Activated CD4-positive, alpha-beta memory T cell treated with anti-CD3 and anti-CD28 coated beads, Interleukin-2, amount 10 ng/mL, durations not matched to agents 7 days and 5 days (primary cell): ENCODE measurements at regions not wholly inside any gene's neighbourhood (a gene's known extent, or its start where the extent isn't known, plus 50 kb on each side); places are given as distances from the start of the nearest gene placed in this dataset.

Experiments
- CTCF ChIA-PET: fragments of 350-600 bp; sonication (Branson Sonifier 250); formaldehyde crosslinking; loops from one replicate; lab custom pipeline; 2021; ENCODE audit warnings: antibody characterized with exemption, inconsistent platforms; lab: Charles Lee
- POLR2A ChIA-PET: fragments of 350-600 bp; sonication (Branson Sonifier 250); formaldehyde crosslinking; loops from one replicate; lab custom pipeline; 2021; ENCODE audit warnings: antibody characterized with exemption; lab: Charles Lee
- DNase-seq: peaks from one replicate; pipeline ENCODE4 v3.0.0-alpha.2; 2020
- H3K27ac Mint-ChIP-seq: one replicate; pipeline ENCODE4 v1.8.0; 2021; ENCODE audit warnings: mild to moderate bottlenecking, mixed read lengths
- H3K27me3 Mint-ChIP-seq: one replicate; pipeline ENCODE4 v1.8.0; 2021; ENCODE audit warnings: mixed read lengths
- H3K36me3 Mint-ChIP-seq: one replicate; pipeline ENCODE4 v1.8.0; 2021; ENCODE audit warnings: low read depth, mixed read lengths
- H3K4me1 Mint-ChIP-seq: one replicate; pipeline ENCODE4 v1.8.0; 2021; ENCODE audit warnings: mixed read lengths
- H3K4me3 Mint-ChIP-seq: one replicate; pipeline ENCODE4 v1.8.0; 2021; ENCODE audit warnings: mild to moderate bottlenecking, mixed read lengths
- H3K9me3 Mint-ChIP-seq: one replicate; pipeline ENCODE4 v1.8.0; 2021; ENCODE audit warnings: mixed read lengths

DNA sequence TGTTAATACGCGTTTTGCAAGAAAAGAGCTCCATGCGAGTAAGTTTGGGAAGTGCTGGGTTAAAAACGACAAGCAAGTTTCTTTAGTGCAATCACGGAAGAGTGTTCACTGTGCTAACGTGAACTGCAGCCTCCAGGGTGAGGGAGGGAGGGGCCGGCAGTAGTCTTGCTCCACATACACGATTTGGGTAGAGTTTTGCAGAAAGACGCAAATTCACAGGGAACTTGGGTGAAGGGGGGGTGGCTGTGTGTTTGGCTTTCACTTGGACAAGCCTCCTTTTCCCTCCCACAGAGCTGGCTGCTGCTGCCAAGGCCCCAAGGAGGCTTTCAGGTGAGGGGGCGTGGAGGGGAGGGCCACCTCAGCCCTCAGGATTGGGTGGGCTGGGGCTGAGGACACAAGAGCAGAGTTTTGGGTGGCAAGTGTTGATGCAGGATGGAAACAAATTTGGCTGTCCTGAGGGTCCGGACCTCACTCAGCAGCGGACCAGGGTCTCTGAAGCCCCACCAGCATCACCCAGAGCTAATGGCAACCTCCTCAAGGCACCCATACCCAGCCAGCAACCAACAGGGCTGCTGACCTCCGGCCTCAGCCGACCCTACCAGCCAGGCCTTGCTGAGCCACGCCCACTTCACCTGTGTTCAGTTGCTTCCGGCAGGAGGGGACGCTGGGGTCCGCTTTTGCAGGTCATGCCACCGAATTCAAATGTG, 204.5 kb downstream of the ERMARD start:
- POLR2A ChIA-PET, result no interaction called here
- CTCF ChIA-PET, result no interaction called here

DNA sequence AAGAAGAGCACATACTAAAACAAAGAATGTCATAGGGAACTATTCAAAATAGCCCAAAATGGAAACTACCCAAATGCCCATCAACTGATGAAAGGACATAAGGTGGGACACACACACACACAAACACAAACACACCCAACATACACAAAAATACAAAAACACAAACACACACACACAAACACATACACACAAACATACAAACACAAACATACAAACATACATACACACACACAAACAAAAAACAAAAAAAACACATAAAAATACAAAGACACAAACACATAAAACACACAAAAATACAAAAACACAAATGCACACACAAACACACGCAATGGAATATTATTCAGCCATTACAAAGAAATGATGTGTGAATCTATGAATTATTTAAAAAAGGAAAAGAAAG, 203.6 kb downstream of the ERMARD start:
- H3K4me3 Mint-ChIP-seq, result no peak overlapping the region
- no peak overlapping the region for H3K27ac Mint-ChIP-seq
- DNase-seq, result no peak
- ChIA-PET CTCF (no interaction called here), POLR2A (no interaction called here)
- H3K36me3 Mint-ChIP-seq, result no peaks in the 10 kb centered on the region
- H3K4me1 Mint-ChIP-seq, result peaks cover 3% of the 10 kb centered on the region
- peaks cover 10% of the 10 kb centered on the region for H3K27me3 Mint-ChIP-seq
- H3K9me3 Mint-ChIP-seq, result no peaks in the 10 kb centered on the region

More for the DNA sequence above, 204.5 kb downstream of the ERMARD start:
- Mint-ChIP-seq H3K27ac (no peak overlapping the region), H3K9me3 (no peaks in the 10 kb centered on the region), H3K36me3 (no peaks in the 10 kb centered on the region), H3K4me1 (peaks cover 3% of the 10 kb centered on the region), H3K27me3 (peaks cover 10% of the 10 kb centered on the region), H3K4me3 (no peak overlapping the region)
- DNase-seq, result no peak

DNA sequence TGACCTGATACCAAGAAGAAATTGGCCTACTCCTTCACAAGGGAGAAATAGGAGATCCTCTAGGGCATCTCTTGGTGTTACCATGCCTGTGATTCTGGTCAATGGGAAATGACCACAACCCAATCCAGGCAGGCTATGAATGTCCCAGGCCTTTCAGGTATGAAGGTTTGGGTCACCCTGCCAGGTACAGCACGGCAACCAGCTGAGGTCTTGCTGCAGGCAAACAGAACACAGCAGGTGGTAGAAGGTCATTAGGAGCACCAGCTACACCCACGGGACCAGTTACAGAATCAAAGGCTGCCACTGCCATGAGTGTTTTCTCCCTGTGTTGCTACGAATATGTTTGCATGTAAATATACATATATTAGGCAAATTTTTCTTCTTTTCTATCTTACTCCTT, 202.3 kb downstream of the ERMARD start:
- Mint-ChIP-seq H3K4me3 (no peak overlapping the region), H3K9me3 (no peaks in the 10 kb centered on the region), H3K36me3 (no peaks in the 10 kb centered on the region), H3K27me3 (peaks cover 7% of the 10 kb centered on the region), H3K27ac (no peak overlapping the region), H3K4me1 (no peaks in the 10 kb centered on the region)
- DNase-seq, result no peak
- CTCF ChIA-PET, result no interaction called here
- POLR2A ChIA-PET, result no interaction called here

DNA sequence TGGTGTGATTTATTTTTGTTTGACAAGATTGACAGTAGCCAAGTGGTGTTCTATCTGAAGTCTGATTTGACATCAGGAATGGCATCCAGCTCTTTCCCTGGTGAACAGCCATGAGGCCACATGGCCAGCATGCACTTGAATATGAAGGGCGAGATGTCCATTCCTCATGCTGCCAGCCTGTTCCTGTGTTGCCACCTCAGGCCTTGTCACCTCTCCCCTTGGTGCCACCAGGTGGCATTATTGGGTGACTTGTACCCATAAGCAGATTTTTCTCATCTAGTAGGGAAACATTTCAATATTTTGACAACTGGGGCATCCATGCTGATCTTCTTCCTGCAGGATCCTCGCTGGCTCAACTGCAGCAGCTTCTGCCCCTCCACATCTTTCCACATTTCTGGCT, 199.1 kb downstream of the ERMARD start:
- ChIA-PET POLR2A (no interaction called here), CTCF (interaction anchor here (0.6 to 3.7 kb wide), 7 partner anchors 9 to 579 kb away, joined by 3 to 18 read pairs (median 8); no protein-coding TSS in a partner anchor)
- no peaks in the 10 kb centered on the region for H3K36me3 Mint-ChIP-seq
- DNase-seq, result peak; percentile 40
- H3K27ac Mint-ChIP-seq, result no peak overlapping the region
- H3K27me3 Mint-ChIP-seq, result peaks cover 8% of the 10 kb centered on the region
- H3K4me3 Mint-ChIP-seq, result no peak overlapping the region
- no peaks in the 10 kb centered on the region for H3K9me3 Mint-ChIP-seq
- peaks cover 4% of the 10 kb centered on the region for H3K4me1 Mint-ChIP-seq

DNA sequence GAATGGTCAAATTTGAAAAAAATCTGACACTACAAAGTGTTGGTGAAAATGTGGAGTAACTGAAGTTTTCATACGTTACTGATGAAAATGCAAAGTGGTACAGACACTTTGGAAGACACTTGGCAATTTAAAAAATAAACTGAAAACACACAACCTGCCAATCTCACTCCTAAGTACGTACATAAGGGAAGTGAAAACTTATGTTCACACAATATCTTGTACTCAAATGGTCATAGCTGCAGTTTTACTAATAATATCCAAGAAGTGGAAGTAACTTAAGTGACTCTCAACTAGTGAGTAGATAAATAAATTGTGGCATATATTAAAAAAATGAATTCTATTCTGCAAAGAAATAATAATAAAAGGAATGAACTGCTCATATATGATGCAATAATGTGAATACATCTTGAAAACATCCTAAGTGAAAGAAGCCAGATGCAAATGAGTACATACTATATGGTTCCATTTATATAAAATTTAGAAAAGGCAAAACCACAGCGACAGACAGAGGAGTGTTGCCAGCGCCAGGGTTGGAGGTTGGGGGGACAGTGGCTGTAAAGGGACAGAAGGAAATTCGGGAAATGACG, 198.2 kb downstream of the ERMARD start:
- H3K36me3 Mint-ChIP-seq, result no peaks in the 10 kb centered on the region
- DNase-seq, result no peak
- CTCF ChIA-PET, result interaction anchor here (1.4 to 3.7 kb wide), 5 partner anchors 10 to 580 kb away, joined by 3 to 18 read pairs (median 9); no protein-coding TSS in a partner anchor

DNA sequence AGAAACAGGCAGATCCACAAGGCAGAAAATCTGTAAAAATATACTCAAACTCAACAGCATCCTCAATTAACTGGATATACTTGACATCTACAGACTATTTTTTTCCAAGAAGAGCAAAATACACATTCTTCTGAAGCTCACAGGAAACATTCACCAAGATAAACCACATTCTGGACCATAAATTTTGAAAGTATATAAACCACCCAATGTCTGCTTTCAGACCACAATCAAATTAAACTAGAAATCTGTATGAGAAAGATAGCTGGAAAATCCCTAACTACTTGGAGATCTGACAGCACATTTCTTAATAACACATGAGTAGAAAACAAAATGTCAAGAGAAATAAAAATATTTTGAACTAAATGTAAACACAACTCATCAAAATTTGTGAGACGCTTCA, 195.5 kb downstream of the ERMARD start:
- Mint-ChIP-seq H3K9me3 (no peaks in the 10 kb centered on the region), H3K36me3 (no peaks in the 10 kb centered on the region), H3K27me3 (peaks cover 13% of the 10 kb centered on the region), H3K4me1 (peaks cover 4% of the 10 kb centered on the region), H3K27ac (no peak overlapping the region), H3K4me3 (no peak overlapping the region)
- no peak for DNase-seq
- ChIA-PET POLR2A (no interaction called here), CTCF (no interaction called here)

More for the DNA sequence above, 198.2 kb downstream of the ERMARD start:
- POLR2A ChIA-PET, result no interaction called here
- H3K27me3 Mint-ChIP-seq, result peaks cover 6% of the 10 kb centered on the region
- peaks cover 4% of the 10 kb centered on the region for H3K4me1 Mint-ChIP-seq
- no peaks in the 10 kb centered on the region for H3K9me3 Mint-ChIP-seq
- no peak overlapping the region for H3K27ac Mint-ChIP-seq
- no peak overlapping the region for H3K4me3 Mint-ChIP-seq

DNA sequence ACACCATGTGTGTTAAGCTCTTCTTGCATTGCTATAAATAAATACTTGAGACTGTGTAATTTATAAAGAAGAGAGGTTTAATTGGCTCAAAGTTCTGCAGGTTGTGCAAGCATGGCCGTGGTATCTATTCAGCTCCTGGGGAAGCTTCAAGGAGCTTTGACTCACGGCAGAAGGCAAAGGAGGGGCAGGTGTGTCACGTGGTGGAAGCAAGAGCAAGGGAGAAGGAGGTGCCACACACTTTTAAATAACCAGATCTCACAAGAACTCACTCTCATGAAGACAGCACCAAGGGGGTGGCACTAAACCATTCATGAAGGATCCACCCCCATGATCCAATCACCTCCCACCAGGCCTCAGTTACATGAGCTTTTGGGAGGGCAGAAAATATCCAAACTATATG, 193.7 kb downstream of the ERMARD start:
- peaks cover 4% of the 10 kb centered on the region for H3K4me1 Mint-ChIP-seq
- peaks cover 16% of the 10 kb centered on the region for H3K27me3 Mint-ChIP-seq
- CTCF ChIA-PET, result no interaction called here
- H3K36me3 Mint-ChIP-seq, result no peaks in the 10 kb centered on the region
- no peaks in the 10 kb centered on the region for H3K9me3 Mint-ChIP-seq
- no peak overlapping the region for H3K27ac Mint-ChIP-seq
- POLR2A ChIA-PET, result no interaction called here
- DNase-seq, result no peak
- H3K4me3 Mint-ChIP-seq, result no peak overlapping the region

DNA sequence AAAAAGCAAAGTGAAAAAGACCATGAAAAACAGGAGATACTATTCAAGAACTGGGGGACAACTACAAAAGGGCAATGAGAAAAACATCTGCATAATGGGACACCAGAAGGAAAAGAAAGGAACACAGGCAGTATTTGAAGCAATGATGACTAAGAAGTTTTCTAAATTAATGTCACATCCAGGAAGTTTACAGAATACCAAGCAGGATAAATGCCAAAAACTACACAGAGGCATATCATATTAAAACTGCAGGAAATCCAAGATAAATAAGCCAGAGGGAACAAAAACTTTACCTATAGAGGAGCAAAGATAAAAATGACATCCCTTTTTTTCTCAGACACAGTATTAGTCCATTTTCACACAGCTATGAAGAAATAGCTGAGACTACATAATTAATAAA, 193.0 kb downstream of the ERMARD start:
- POLR2A ChIA-PET, result no interaction called here
- Mint-ChIP-seq H3K4me1 (peaks cover 4% of the 10 kb centered on the region), H3K4me3 (no peak overlapping the region), H3K36me3 (no peaks in the 10 kb centered on the region), H3K27me3 (peaks cover 16% of the 10 kb centered on the region), H3K27ac (no peak overlapping the region), H3K9me3 (no peaks in the 10 kb centered on the region)
- DNase-seq, result no peak
- CTCF ChIA-PET, result no interaction called here

DNA sequence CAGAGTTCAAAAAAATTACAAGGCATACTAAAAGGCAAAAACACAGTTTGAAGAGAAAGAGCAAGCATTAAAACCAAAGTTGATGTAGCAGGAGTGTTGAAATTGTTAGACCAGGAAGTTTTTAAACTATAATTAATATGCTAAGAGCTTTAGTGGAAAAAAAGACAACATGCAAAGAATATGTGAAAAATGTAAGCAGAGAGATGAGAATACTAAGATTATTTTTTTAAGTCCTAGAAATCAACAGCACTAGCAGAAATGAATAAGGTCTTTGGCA, 192.6 kb downstream of the ERMARD start:
- CTCF ChIA-PET, result no interaction called here
- Mint-ChIP-seq H3K4me1 (peaks cover 4% of the 10 kb centered on the region), H3K36me3 (no peaks in the 10 kb centered on the region), H3K27ac (no peak overlapping the region), H3K9me3 (no peaks in the 10 kb centered on the region), H3K27me3 (peaks cover 16% of the 10 kb centered on the region), H3K4me3 (no peak overlapping the region)
- no peak for DNase-seq
- POLR2A ChIA-PET, result no interaction called here

DNA sequence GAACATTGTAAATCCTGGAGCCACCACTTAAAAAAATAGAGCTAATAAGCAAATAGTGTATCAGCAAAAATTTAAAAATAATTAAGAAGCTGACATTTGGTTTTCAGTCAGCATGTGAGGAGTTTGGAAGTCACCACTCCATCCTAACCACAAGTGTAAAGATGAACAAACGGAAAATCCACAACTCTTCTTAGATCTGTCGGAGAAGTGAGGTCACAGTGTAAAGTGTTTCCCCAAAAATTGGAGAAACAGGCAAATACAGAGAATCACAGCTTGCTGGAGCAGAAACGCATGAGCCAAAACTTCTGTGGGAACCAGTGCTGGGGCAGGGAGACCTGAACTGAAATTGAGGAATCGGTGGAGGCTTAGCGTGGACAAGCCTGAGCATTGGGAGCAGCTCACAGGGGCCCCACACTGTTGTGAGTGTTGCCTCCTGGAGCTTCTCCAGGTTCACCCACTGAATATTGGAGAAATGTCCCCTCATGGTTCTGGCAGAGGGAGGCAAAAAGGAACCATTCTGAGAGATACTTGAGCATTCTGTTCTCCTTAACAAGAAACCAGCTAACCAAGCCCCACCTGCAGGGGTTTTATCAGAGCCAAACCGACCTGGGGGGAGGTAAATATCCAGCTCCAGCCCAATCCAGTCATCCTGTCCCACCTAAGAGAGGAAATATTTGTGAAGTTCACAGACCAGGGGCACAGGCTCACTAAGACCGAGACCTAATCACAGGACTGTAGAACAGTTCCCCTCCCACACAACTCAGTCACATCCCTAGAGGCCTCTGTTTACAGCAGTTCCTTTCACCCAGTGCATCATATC, 192.0 kb downstream of the ERMARD start:
- no peak overlapping the region for H3K27ac Mint-ChIP-seq
- H3K4me3 Mint-ChIP-seq, result no peak overlapping the region
- H3K27me3 Mint-ChIP-seq, result peaks cover 16% of the 10 kb centered on the region
- no peaks in the 10 kb centered on the region for H3K9me3 Mint-ChIP-seq
- CTCF ChIA-PET, result no interaction called here
- peaks cover 4% of the 10 kb centered on the region for H3K4me1 Mint-ChIP-seq
- DNase-seq, result no peak
- POLR2A ChIA-PET, result no interaction called here
- H3K36me3 Mint-ChIP-seq, result no peaks in the 10 kb centered on the region

DNA sequence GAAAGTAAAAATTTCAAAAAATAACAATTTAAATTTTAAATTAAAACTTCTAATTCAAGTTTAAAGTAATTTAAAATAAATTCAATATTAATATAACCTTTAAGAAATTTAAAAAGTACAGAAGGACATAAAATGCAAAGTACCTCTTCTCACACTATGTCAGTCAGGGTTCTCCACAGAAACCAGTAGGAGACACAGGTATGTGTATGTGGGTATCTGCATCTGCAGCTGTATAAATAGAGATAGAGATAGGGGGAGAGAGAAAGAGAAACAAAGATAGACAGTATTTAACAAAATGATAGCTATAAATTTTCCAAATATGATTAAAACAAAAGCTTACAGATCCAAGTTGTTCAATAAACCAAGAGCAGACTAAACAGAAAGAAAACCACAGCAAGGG, 190.8 kb downstream of the ERMARD start:
- Mint-ChIP-seq H3K4me3 (no peak overlapping the region), H3K9me3 (no peaks in the 10 kb centered on the region), H3K4me1 (peaks cover 4% of the 10 kb centered on the region), H3K36me3 (no peaks in the 10 kb centered on the region), H3K27ac (no peak overlapping the region), H3K27me3 (peaks cover 16% of the 10 kb centered on the region)
- ChIA-PET POLR2A (no interaction called here), CTCF (no interaction called here)
- no peak for DNase-seq

DNA sequence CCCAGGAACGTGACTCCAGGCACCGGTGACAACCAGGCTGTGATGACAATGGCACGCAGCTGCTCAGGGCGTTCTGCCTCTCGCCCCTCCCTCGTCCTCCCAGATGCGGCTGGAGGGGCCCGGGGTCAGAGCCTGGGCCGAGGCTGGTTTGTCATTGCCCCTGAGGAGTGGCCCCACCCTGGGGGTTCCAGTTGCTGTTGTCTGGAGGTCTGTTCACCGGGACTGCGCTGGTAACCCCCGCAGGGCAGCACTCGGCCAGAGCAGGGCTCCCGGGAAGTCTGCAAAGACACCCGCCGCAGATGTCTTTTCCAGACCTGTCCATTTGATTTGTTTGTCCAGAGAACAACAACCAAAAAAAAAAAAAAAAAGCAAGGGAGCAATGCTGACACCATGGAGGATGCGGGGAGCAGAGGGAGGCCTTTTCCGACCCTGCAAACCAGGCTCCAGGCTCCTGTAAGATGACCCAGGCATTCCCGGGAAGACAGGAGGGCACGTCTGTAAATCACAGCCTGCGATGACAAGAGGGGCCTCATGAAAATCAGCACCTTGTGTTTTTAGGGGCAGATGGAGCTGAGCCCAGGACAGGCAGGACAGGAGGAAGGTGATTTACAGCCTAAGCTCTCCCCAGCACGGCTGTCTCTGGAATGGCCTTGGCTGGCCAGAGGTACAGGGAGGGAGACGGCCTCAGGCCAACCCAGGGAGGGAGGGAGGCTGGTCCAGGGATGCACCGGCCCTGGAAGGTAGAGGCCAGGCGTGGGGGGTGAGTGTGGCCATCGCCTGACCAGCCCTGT, 189.3 kb downstream of the ERMARD start:
- POLR2A ChIA-PET, result no interaction called here
- DNase-seq, result no peak
- Mint-ChIP-seq H3K27me3 (peaks cover 13% of the 10 kb centered on the region), H3K9me3 (no peaks in the 10 kb centered on the region), H3K4me1 (no peaks in the 10 kb centered on the region), H3K36me3 (no peaks in the 10 kb centered on the region), H3K27ac (no peak overlapping the region), H3K4me3 (no peak overlapping the region)
- CTCF ChIA-PET, result no interaction called here

DNA sequence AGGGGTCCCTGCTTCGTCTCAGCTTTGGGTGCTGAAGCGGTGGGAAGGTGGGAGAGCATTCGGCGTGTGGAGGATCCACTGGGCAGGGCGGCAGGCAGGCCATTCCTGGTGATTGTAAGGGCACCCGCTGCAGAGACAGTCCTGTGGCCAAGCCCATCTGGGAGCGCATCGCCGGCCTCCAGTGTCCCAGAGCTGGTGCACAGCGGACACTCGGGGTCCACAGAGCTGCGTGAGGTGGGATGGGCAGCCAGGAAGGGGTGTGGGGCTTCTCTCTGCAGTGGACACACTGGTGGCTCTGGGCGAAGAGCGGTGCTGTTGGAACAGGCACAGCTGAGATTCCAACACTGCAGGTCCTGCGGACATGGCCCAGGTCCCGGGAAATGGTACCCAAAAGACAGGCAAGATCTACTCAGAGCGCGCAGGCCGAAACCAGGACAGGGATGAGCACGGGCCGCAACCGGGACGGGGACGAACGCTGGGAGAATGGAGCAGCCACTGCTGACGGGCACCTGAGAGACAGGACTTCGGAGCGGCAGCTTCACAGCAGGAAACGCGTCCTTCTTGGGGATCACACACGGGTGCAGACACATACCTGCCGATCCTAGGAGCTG, 188.2 kb downstream of the ERMARD start:
- ChIA-PET CTCF (no interaction called here), POLR2A (no interaction called here)
- DNase-seq, result no peak
- Mint-ChIP-seq H3K4me1 (no peaks in the 10 kb centered on the region), H3K9me3 (no peaks in the 10 kb centered on the region), H3K27me3 (peaks cover 13% of the 10 kb centered on the region), H3K27ac (no peak overlapping the region), H3K36me3 (no peaks in the 10 kb centered on the region), H3K4me3 (no peak overlapping the region)
